ENCODE measurements at regions not wholly inside any gene's neighbourhood (a gene's known extent, or its start where the extent isn't known, plus 50 kb on each side); places are given as distances from the start of the nearest gene placed in this dataset.

DNA sequence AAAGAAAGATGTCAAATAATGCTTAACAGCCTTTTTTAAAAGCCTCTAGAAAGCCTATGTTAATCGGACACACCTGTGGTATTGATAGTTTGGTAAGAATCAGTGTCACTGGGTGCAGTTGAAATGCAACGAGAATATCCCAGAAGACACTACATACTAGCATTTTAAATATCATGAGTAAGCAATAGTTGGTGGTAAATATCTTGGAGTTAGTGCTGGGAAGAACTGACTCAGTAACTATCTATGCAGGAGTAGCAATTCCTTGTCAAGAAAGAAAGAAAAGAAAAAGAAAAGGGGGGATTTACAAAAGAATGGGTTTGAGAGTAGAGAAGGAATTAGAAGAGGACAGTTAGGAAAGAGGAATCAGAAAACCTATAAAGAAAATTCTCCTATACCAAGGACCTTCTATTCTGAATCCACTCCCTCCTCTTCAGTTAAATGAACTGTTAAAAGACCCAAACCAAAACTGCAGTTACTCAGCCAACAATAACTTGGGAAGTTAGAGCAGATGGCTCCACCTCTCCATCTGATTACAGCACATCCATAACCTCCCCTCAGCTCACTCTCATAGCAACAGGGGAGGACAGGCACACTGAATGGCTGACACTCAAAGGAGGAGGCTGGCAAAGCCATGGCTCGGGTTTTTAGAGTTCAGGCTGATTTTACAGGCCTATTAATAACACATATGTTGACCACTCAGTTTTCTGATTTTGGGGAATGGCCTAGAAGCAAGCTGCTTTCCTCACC, 207.6 kb upstream of the MDFIC2 start:
- POLR2A ChIA-PET: no interaction called here
- H3K27ac Mint-ChIP-seq: 0 out of 2 replicates have a peak overlapping the region, but pooled peaks have one; percentile 5
- H3K36me3 Mint-ChIP-seq: no peaks in the 10 kb centered on the region
- ATAC-seq (peak; percentile 76), DNase-seq (ENCODE audit: low spot score) (no peak)
- no peak for TF ChIP-seq HMGXB4 (CRISPR knock-in tag; IDR thresholded peaks at IDR 0.05)
- no peak for TF ChIP-seq ATF6 (CRISPR knock-in tag; IDR thresholded peaks at IDR 0.05)
- no peaks in the 10 kb centered on the region for H3K9me3 Mint-ChIP-seq
- H3K27me3 Mint-ChIP-seq (ENCODE audit: low read depth): peaks cover 6% of the 10 kb centered on the region
- H3K4me3 Mint-ChIP-seq: no peak overlapping the region
- CTCF ChIA-PET: interaction anchor here (0.6 kb wide), 1 partner anchor 487 kb away, joined by 4 read pairs; no protein-coding TSS in a partner anchor
- peaks cover 26% of the 10 kb centered on the region for H3K4me1 Mint-ChIP-seq

- Mint-ChIP-seq H3K27ac (no peak overlapping the region), H3K4me3 (no peak overlapping the region), H3K27me3 (ENCODE audit: low read depth) (no peaks in the 10 kb centered on the region), H3K9me3 (no peaks in the 10 kb centered on the region), H3K4me1 (peaks cover 28% of the 10 kb centered on the region), H3K36me3 (no peaks in the 10 kb centered on the region)
- TF ChIP-seq GABPB1 (CRISPR knock-in tag; IDR thresholded peaks at IDR 0.05) (no peak), NR1H2 (CRISPR knock-in tag; IDR thresholded peaks at IDR 0.05) (no peak)
- POLR2A ChIA-PET: no interaction called here
- CTCF ChIA-PET: no interaction called here
- DNase-seq (ENCODE audit: low spot score) (no peak), ATAC-seq (no peak)
Observed at GRCh38 chr3:70519026-70519425, 206.6 kb upstream of the MDFIC2 start.

GRCh38 chr3:70518356-70518755, 205.9 kb upstream of the MDFIC2 start:
- ChIA-PET POLR2A (no interaction called here), CTCF (no interaction called here)
- Mint-ChIP-seq H3K4me3 (no peak overlapping the region), H3K27me3 (ENCODE audit: low read depth) (no peaks in the 10 kb centered on the region), H3K36me3 (no peaks in the 10 kb centered on the region), H3K27ac (no peak overlapping the region), H3K9me3 (no peaks in the 10 kb centered on the region), H3K4me1 (peaks cover 28% of the 10 kb centered on the region)
- DNase-seq (ENCODE audit: low spot score) (no peak), ATAC-seq (no peak)
- TF ChIP-seq ATF6 (CRISPR knock-in tag; IDR thresholded peaks at IDR 0.05) (no peak), ZBTB43 (CRISPR knock-in tag; IDR thresholded peaks at IDR 0.05) (no peak), GRHL2 (CRISPR knock-in tag; IDR thresholded peaks at IDR 0.05; ENCODE audit: insufficient replicate concordance, severe bottlenecking) (no peak), ZNF281 (CRISPR knock-in tag; IDR thresholded peaks at IDR 0.05) (no peak), EMX1 (CRISPR knock-in tag; IDR thresholded peaks at IDR 0.05) (no peak), ETV6 (CRISPR knock-in tag; IDR thresholded peaks at IDR 0.05) (no peak), ZNF121 (CRISPR knock-in tag; IDR thresholded peaks at IDR 0.05) (no peak), ZNF232 (CRISPR knock-in tag; IDR thresholded peaks at IDR 0.05) (no peak), CREB1 (CRISPR knock-in tag; IDR thresholded peaks at IDR 0.05) (no peak)
- TF ChIP-seq, protein P1, sequence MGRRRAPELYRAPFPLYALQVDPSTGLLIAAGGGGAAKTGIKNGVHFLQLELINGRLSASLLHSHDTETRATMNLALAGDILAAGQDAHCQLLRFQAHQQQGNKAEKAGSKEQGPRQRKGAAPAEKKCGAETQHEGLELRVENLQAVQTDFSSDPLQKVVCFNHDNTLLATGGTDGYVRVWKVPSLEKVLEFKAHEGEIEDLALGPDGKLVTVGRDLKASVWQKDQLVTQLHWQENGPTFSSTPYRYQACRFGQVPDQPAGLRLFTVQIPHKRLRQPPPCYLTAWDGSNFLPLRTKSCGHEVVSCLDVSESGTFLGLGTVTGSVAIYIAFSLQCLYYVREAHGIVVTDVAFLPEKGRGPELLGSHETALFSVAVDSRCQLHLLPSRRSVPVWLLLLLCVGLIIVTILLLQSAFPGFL (CRISPR knock-in tag; IDR thresholded peaks at IDR 0.05; ENCODE audit: borderline replicate concordance): no peak
- TF ChIP-seq, protein P2, sequence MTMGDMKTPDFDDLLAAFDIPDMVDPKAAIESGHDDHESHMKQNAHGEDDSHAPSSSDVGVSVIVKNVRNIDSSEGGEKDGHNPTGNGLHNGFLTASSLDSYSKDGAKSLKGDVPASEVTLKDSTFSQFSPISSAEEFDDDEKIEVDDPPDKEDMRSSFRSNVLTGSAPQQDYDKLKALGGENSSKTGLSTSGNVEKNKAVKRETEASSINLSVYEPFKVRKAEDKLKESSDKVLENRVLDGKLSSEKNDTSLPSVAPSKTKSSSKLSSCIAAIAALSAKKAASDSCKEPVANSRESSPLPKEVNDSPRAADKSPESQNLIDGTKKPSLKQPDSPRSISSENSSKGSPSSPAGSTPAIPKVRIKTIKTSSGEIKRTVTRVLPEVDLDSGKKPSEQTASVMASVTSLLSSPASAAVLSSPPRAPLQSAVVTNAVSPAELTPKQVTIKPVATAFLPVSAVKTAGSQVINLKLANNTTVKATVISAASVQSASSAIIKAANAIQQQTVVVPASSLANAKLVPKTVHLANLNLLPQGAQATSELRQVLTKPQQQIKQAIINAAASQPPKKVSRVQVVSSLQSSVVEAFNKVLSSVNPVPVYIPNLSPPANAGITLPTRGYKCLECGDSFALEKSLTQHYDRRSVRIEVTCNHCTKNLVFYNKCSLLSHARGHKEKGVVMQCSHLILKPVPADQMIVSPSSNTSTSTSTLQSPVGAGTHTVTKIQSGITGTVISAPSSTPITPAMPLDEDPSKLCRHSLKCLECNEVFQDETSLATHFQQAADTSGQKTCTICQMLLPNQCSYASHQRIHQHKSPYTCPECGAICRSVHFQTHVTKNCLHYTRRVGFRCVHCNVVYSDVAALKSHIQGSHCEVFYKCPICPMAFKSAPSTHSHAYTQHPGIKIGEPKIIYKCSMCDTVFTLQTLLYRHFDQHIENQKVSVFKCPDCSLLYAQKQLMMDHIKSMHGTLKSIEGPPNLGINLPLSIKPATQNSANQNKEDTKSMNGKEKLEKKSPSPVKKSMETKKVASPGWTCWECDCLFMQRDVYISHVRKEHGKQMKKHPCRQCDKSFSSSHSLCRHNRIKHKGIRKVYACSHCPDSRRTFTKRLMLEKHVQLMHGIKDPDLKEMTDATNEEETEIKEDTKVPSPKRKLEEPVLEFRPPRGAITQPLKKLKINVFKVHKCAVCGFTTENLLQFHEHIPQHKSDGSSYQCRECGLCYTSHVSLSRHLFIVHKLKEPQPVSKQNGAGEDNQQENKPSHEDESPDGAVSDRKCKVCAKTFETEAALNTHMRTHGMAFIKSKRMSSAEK (CRISPR knock-in tag; IDR thresholded peaks at IDR 0.05; ENCODE audit: borderline replicate concordance): no peak

All from WTC11 (cell line).